Liver (tissue), 3 donors: ENCODE measurements at regions not wholly inside any gene's neighbourhood (a gene's known extent, or its start where the extent isn't known, plus 50 kb on each side); places are given as distances from the start of the nearest gene placed in this dataset.

Experiments
- ATF3 ChIP-seq: IDR thresholded peaks from 2 replicates; pipeline ENCODE4 v1.6.1; 2016; ENCODE audit warnings: antibody characterized with exemption
- EGR1 ChIP-seq, 2 donors: IDR thresholded peaks; 2 replicates each; pipeline ENCODE4 v1.6.1; 2016 to 2018; ENCODE audit warnings: antibody characterized with exemption in 2 of 2, low read depth in 2 of 2
- GABPA ChIP-seq, 2 donors: IDR thresholded peaks in 1 of 2; conservative IDR thresholded peaks in 1 of 2; 2 replicates each; pipeline ENCODE4 v1.6.1; 2016; ENCODE audit warnings: antibody characterized with exemption in 2 of 2, mild to moderate bottlenecking in 1 of 2, moderate library complexity in 1 of 2
- HNF4G ChIP-seq: IDR thresholded peaks from 2 replicates; pipeline ENCODE4 v1.6.1; 2016; ENCODE audit warnings: antibody characterized with exemption
- JUND ChIP-seq, 2 donors: IDR thresholded peaks; 2 replicates each; pipeline ENCODE4 v1.6.1; 2016; ENCODE audit warnings: antibody characterized with exemption in 2 of 2
- TAF1 ChIP-seq: conservative IDR thresholded peaks from 2 replicates; pipeline ENCODE4 v1.6.1; 2016; ENCODE audit warnings: antibody characterized with exemption, mild to moderate bottlenecking
- TF ChIP-seq, protein P1 (sequence below): IDR thresholded peaks from 2 replicates; pipeline ENCODE4 v1.6.1; 2016; ENCODE audit warnings: antibody characterized with exemption, mild to moderate bottlenecking
- TF ChIP-seq, protein P2 (sequence below): fragments of 150-350 bp; IDR thresholded peaks from 2 replicates; pipeline ENCODE4 v1.5.1; 2017; ENCODE audit warnings: improper control_type of control experiment, low read depth, low read length; ENCODE audit not compliant: missing input control
- TF ChIP-seq, protein P3 (sequence below): IDR thresholded peaks from 2 replicates; pipeline ENCODE4 v1.6.1; 2016; ENCODE audit warnings: antibody characterized with exemption
- donor health status: healthy.
- donor health status: healthy.

DNA sequence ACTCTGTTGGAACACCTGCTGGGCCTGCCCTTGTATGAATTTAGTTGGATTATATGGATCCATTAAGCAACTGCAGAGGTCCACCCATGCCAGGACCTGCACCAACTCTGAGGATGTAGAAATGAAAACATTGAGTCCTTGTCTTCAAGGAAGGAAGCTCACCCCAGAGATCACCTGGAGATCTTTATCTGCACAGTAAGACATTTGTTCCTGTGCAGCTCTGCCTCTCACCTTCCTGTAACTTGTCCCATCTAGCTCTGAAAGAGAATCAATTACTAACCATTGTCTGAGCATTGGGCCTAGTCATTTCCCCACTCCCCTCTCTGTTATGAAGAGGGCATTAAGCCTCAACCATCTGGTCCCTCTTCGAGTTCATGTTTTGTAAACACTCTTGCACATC, 105.2 kb upstream of the YWHAQ start:
- TF ChIP-seq, protein P1, sequence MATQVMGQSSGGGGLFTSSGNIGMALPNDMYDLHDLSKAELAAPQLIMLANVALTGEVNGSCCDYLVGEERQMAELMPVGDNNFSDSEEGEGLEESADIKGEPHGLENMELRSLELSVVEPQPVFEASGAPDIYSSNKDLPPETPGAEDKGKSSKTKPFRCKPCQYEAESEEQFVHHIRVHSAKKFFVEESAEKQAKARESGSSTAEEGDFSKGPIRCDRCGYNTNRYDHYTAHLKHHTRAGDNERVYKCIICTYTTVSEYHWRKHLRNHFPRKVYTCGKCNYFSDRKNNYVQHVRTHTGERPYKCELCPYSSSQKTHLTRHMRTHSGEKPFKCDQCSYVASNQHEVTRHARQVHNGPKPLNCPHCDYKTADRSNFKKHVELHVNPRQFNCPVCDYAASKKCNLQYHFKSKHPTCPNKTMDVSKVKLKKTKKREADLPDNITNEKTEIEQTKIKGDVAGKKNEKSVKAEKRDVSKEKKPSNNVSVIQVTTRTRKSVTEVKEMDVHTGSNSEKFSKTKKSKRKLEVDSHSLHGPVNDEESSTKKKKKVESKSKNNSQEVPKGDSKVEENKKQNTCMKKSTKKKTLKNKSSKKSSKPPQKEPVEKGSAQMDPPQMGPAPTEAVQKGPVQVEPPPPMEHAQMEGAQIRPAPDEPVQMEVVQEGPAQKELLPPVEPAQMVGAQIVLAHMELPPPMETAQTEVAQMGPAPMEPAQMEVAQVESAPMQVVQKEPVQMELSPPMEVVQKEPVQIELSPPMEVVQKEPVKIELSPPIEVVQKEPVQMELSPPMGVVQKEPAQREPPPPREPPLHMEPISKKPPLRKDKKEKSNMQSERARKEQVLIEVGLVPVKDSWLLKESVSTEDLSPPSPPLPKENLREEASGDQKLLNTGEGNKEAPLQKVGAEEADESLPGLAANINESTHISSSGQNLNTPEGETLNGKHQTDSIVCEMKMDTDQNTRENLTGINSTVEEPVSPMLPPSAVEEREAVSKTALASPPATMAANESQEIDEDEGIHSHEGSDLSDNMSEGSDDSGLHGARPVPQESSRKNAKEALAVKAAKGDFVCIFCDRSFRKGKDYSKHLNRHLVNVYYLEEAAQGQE: no peak
- TF ChIP-seq EGR1 (IDR thresholded peaks at IDR 0.05; ENCODE audit: low read depth in 2 of 2): no peak
- TF ChIP-seq, protein P2, sequence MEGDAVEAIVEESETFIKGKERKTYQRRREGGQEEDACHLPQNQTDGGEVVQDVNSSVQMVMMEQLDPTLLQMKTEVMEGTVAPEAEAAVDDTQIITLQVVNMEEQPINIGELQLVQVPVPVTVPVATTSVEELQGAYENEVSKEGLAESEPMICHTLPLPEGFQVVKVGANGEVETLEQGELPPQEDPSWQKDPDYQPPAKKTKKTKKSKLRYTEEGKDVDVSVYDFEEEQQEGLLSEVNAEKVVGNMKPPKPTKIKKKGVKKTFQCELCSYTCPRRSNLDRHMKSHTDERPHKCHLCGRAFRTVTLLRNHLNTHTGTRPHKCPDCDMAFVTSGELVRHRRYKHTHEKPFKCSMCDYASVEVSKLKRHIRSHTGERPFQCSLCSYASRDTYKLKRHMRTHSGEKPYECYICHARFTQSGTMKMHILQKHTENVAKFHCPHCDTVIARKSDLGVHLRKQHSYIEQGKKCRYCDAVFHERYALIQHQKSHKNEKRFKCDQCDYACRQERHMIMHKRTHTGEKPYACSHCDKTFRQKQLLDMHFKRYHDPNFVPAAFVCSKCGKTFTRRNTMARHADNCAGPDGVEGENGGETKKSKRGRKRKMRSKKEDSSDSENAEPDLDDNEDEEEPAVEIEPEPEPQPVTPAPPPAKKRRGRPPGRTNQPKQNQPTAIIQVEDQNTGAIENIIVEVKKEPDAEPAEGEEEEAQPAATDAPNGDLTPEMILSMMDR: no peak
- TF ChIP-seq, protein P3, sequence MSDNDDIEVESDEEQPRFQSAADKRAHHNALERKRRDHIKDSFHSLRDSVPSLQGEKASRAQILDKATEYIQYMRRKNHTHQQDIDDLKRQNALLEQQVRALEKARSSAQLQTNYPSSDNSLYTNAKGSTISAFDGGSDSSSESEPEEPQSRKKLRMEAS: no peak
- no peak for TF ChIP-seq GABPA (IDR thresholded peaks at IDR 0.05 in 1 of 2, conservative IDR thresholded peaks at IDR 0.05 in 1 of 2)
- no peak for TF ChIP-seq TAF1
- TF ChIP-seq HNF4G: no peak
- TF ChIP-seq JUND (IDR thresholded peaks at IDR 0.05): no peak
- TF ChIP-seq ATF3: no peak
